ENCODE measurements at regions not wholly inside any gene's neighbourhood (a gene's known extent, or its start where the extent isn't known, plus 50 kb on each side); places are given as distances from the start of the nearest gene placed in this dataset.
A peak's percentile ranks its signal among the peaks of the same experiment; 100 is the strongest.

- H3K27me3 ChIP-seq (ENCODE audit: control insufficient read depth in 2 of 2, insufficient read depth in 2 of 2, low read length in 2 of 2), result no peaks in the 10 kb centered on the region
- no peaks in the 10 kb centered on the region for H3K9me3 ChIP-seq (replicated peaks in 1 of 2; ENCODE audit: control insufficient read depth in 1 of 2, insufficient read depth in 1 of 2, low read length in 2 of 2)
- Mint-ChIP-seq H3K36me3 (no peaks in the 10 kb centered on the region), H3K9me3 (peaks cover 0 to 6% (median 0%) of the 10 kb centered on the region in 7 donors), H3K4me1 (peaks cover 42% of the 10 kb centered on the region), H3K4me3 (peak overlapping the region in 1 of 2 donors; percentile 35), H3K27me3 (ENCODE audit: low read depth in 3 of 3) (peaks cover 0 to 1% (median 0%) of the 10 kb centered on the region in 3 donors), H3K27ac (peak overlapping the region in 3 of 7 donors; percentile 36 to 68 (median 46))
- H2AFZ ChIP-seq (ENCODE audit: insufficient read depth, low read depth, low read length, poor library complexity, severe bottlenecking), result no peak overlapping the region
- intact Hi-C loops (cut with micrococcal nuclease), result loop anchor here in 1 of 2 donors (10.0 kb wide), 1 partner anchor 111 kb away; no protein-coding TSS in a partner anchor
- WGBS (ENCODE audit: insufficient coverage), result 37% methylated on average over 5 of the region's 6 CpGs
- H3K4me3 ChIP-seq (replicated peaks in 1 of 3; ENCODE audit: low read depth in 2 of 3, low read length in 3 of 3), result no peak overlapping the region
- no peak overlapping the region for H3K9ac ChIP-seq (ENCODE audit: insufficient read depth, low read length, poor library complexity, severe bottlenecking)
- peaks cover 15 to 26% of the 10 kb centered on the region in 2 donors for H3K4me1 ChIP-seq (ENCODE audit: control insufficient read depth in 1 of 2, insufficient read depth in 2 of 2, low read length in 2 of 2)
- peak; percentile 13 to 24 (median 15) for DNase-seq
- no peaks in the 10 kb centered on the region for H4K20me1 ChIP-seq (ENCODE audit: insufficient read depth, low read length)
- no peaks in the 10 kb centered on the region for H3K36me3 ChIP-seq (replicated peaks in 1 of 2; ENCODE audit: control insufficient read depth in 1 of 2, insufficient read depth in 2 of 2, low read length in 2 of 2)
- no peak for TF ChIP-seq CTCF (IDR thresholded peaks at IDR 0.05)
- no peak overlapping the region for H3K4me2 ChIP-seq (replicated peaks; ENCODE audit: extremely low read depth, low read length, poor library complexity, severe bottlenecking)
- H3K27ac ChIP-seq (ENCODE audit: low read depth in 1 of 2, low read length in 2 of 2), result no peak overlapping the region
- H3K79me2 ChIP-seq (ENCODE audit: insufficient read depth, low read length), result no peaks in the 10 kb centered on the region
Measured at GRCh38 chr4:123244137-123244536, 152.5 kb upstream of the SPRY1 start.

GRCh38 chr4:123246085-123246484, 150.5 kb upstream of the SPRY1 start:
- Histone ChIP-seq H3K27me3 (ENCODE audit: control insufficient read depth in 2 of 2, insufficient read depth in 2 of 2, low read length in 2 of 2) (no peaks in the 10 kb centered on the region), H3K9ac (ENCODE audit: insufficient read depth, low read length, poor library complexity, severe bottlenecking) (no peak overlapping the region), H4K20me1 (ENCODE audit: insufficient read depth, low read length) (no peaks in the 10 kb centered on the region), H3K4me3 (replicated peaks in 1 of 3; ENCODE audit: low read depth in 2 of 3, low read length in 3 of 3) (no peak overlapping the region), H3K36me3 (replicated peaks in 1 of 2; ENCODE audit: control insufficient read depth in 1 of 2, insufficient read depth in 2 of 2, low read length in 2 of 2) (no peaks in the 10 kb centered on the region), H3K9me3 (replicated peaks in 1 of 2; ENCODE audit: control insufficient read depth in 1 of 2, insufficient read depth in 1 of 2, low read length in 2 of 2) (no peaks in the 10 kb centered on the region), H2AFZ (ENCODE audit: insufficient read depth, low read depth, low read length, poor library complexity, severe bottlenecking) (no peak overlapping the region), H3K4me1 (ENCODE audit: control insufficient read depth in 1 of 2, insufficient read depth in 2 of 2, low read length in 2 of 2) (peaks cover 5 to 15% of the 10 kb centered on the region in 2 donors), H3K27ac (ENCODE audit: low read depth in 1 of 2, low read length in 2 of 2) (no peak overlapping the region), H3K4me2 (replicated peaks; ENCODE audit: extremely low read depth, low read length, poor library complexity, severe bottlenecking) (no peak overlapping the region), H3K79me2 (ENCODE audit: insufficient read depth, low read length) (no peaks in the 10 kb centered on the region)
- peaks cover 28% of the 10 kb centered on the region for H3K4me1 Mint-ChIP-seq
- peaks cover 0 to 1% (median 0%) of the 10 kb centered on the region in 3 donors for H3K27me3 Mint-ChIP-seq (ENCODE audit: low read depth in 3 of 3)
- H3K36me3 Mint-ChIP-seq, result no peaks in the 10 kb centered on the region
- peaks cover 0 to 6% (median 0%) of the 10 kb centered on the region in 7 donors for H3K9me3 Mint-ChIP-seq
- no peak for TF ChIP-seq CTCF (IDR thresholded peaks at IDR 0.05)
- H3K4me3 Mint-ChIP-seq, result no peak overlapping the region
- DNase-seq, result no peak
- H3K27ac Mint-ChIP-seq, result no peak overlapping the region
- WGBS (ENCODE audit: insufficient coverage), result 83% methylated on average over 2 of the region's 4 CpGs
- intact Hi-C loops (cut with micrococcal nuclease), result loop anchor here in 1 of 2 donors (10.0 kb wide), 1 partner anchor 109 kb away; no protein-coding TSS in a partner anchor
